Fibroblast of the aortic adventitia (primary cell): ENCODE measurements at regions not wholly inside any gene's neighbourhood (a gene's known extent, or its start where the extent isn't known, plus 50 kb on each side); places are given as distances from the start of the nearest gene placed in this dataset.
"Not testable (repeated sequence)": the region's sequence is repeated elsewhere in the genome, so short reads cannot be mapped to it uniquely, and the experiment has no call there.

Source experiments
- DNase-seq: peaks from one replicate; pipeline ENCODE4 v3.0.0-alpha.2; 2010; ENCODE audit warnings: low read depth
- H3K4me3 ChIP-seq: 2 replicates; pipeline ENCODE4 v1.5.1; 2011; ENCODE audit warnings: low read depth, mild to moderate bottlenecking, control low read depth, low read length, moderate library complexity
- CTCF ChIP-seq: IDR thresholded peaks from 2 replicates; pipeline ENCODE4 v1.5.1; 2011; ENCODE audit warnings: mild to moderate bottlenecking, low read length, control low read depth, inconsistent platforms; ENCODE audit not compliant: insufficient read depth

DNA sequence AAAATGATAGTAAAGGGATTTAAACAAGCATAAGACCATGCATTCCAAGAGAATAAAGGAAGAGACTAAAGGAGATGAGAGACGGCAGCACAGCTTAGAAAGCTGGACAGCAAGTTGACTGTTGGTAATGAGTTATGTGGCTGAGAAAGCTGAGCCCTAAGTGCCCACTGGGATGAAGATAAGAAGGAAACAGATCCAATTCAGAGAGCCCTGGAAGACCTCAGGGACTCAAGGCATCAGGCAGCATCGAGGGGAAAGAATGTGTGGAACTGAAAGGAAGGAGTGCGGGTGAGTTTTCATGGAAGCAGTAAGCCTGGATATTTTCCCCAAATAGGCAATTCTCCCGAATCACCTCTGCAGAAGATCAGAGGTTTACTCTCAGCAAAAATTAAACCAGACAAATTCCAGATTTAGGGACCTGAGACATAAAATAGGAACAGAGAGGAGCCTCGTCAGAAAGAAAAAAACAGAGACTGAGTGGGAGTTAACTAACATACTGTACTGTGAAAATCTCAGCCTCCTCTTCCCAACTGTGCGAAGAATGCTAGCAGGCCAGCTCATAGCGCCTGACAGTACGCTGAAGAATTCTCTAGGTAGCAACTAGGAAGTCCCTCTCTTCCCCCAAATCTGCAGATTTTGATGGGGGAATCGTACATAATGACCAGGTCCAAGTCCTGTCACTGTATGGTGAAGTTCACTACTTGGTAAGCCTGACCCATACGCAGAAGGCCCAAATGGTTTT is 187.7 kb upstream of the TAPT1 start:
- DNase-seq: no peak
- H3K4me3 ChIP-seq: no peak overlapping the region
- no peak for TF ChIP-seq CTCF

DNA sequence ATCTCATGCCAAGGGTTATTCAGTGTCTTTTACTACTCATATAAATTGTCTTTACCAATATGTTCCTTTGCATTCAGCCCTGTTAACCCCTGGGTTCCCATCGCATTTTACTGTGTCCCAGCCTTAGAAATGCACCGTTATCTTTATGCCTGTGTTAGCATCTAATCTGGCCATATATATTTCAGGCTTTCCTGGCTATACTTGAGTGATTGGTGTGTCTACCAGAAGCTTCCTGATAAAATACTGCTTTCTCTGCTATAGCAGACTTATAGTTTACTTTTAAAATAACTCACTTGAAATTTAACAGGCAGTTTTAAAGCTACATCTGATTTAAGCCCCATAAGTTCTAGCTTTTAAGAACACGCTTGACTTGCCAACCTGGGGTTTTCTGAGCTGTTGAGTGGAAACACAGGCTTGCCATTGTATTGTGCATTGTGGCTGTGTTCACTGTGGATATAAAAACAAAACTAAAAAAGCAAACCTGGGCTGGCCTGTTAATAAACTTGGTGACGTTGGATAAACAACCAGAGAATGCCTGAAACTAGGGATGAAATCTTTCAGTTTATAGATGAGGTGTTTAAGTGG is 185.3 kb upstream of the TAPT1 start:
- DNase-seq: no peak
- no peak for TF ChIP-seq CTCF
- no peak overlapping the region for H3K4me3 ChIP-seq

DNA sequence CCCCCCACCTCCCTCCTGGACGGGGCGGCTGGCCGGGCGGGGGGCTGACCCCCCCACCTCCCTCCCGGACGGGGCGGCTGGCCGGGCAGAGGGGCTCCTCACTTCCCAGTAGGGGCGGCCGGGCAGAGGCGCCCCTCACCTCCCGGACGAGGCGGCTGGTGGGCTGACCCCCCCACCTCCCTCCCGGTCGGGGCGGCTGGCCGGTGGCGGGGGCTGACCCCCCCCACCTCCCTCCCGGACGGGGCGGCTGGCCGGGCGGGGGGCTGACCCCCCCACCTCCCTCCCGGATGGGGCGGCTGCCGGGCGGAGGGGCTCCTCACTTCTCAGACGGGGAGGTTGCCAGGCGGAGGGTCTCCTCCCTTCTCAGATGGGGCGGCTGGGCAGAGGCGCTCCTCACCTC is 166.9 kb upstream of the TAPT1 start:
- DNase-seq: not testable (repeated sequence)

GRCh38 chr4:16391196-16391595 is 164.9 kb upstream of the TAPT1 start:
- H3K4me3 ChIP-seq: no peak overlapping the region
- DNase-seq: no peak
- no peak for TF ChIP-seq CTCF

More for the DNA sequence above, 166.9 kb upstream of the TAPT1 start:
- H3K4me3 ChIP-seq: not testable (repeated sequence)

GRCh38 chr4:16387448-16387847 is 161.2 kb upstream of the TAPT1 start:
- H3K4me3 ChIP-seq: no peak overlapping the region
- no peak for DNase-seq
- TF ChIP-seq CTCF: no peak

DNA sequence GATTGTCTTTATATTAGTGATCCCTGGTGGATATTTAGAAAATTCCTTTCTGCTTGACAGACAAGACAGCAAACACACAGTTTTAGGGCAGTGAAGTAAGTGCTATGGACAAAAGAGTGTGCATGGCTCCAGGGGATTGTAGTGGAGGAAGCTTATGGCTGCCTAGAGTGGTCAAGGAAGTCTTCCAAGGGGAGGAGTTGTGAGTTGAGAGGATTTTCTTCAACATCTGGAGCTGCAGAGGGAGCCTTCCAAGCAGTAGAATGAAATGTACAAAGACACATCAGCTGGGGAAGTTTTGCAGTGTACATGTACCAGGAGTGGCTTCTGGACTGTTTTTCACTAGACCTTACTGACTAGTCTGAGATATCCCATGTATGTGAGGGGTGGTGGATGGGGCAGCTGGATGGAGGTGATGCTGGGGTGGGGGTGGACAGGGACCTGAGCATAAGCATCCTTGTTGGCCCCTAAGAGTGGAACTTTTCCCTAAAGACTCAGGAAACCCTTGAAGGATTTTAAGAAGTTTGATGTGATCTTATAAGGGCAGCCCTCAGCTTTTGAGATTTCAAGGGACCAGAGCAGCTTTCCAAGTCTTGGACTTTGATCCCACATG is 160.5 kb upstream of the TAPT1 start:
- no peak for DNase-seq
- no peak overlapping the region for H3K4me3 ChIP-seq
- no peak for TF ChIP-seq CTCF

- no peak overlapping the region for H3K4me3 ChIP-seq
- DNase-seq: no peak
- TF ChIP-seq CTCF: no peak
Observed at GRCh38 chr4:16384576-16384975, 158.3 kb upstream of the TAPT1 start.
